Stimulated activated CD4-positive, alpha-beta T cell treated with anti-CD3 and anti-CD28 coated beads, Interleukin-4, amount 100 ng/mL, for 24 hours (primary cell): ENCODE measurements at regions not wholly inside any gene's neighbourhood (a gene's known extent, or its start where the extent isn't known, plus 50 kb on each side); places are given as distances from the start of the nearest gene placed in this dataset.

Source experiments
- DNase-seq: peaks from one replicate; pipeline ENCODE4 v3.0.0-alpha.2; 2020

DNA sequence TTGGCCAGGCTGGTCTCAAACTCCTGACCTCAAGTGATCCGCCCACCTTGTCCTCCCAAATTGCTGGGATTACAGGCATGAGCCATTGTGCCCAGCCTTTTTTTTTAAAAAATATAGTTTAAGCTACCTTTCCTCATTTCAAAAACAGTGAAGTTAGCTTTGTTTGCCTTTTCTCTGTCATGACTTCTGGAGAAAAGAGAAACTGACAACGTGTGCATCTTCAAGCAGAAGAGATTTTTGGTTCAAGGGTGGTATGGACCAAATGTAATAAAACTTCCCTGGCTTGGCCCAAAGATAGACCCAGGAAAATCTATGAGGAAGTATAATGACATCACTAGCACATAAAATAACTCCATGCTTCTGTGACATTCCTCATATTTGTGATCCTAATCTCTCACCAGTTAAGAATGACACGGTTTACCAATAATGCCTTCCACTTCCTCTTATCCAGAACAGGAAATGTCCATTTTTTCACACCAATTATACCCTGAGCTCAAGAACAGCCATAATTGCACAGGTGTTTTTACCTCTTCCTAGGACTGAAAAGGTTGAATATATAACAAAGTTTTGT, 781.2 kb upstream of the NR2F2 start:
- no peak for DNase-seq

- DNase-seq = no peak
These were observed 779.8 kb upstream of the NR2F2 start for GRCh38 chr15:95550702-95551101.

- DNase-seq = no peak
These were observed 774.3 kb upstream of the NR2F2 start for GRCh38 chr15:95556225-95556624.

DNA sequence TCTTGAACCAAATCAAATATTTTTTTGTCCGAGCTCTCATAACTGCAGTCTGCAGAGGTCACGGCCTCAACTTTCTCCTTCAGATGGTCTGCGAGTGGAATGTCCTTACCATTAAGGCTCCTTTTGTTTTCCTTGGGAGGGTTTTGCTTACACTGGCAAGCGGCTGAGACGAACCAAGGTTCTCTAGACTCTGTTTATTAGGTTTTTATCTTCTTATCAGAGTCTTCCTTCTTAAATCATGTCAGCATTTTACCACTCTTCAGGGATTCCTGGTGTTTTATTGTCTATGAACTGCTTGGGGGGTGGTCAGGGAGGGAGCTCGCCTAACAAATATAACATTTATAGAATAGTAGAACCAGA, 773.7 kb upstream of the NR2F2 start:
- no peak for DNase-seq

GRCh38 chr15:95557226-95558046, 773.1 kb upstream of the NR2F2 start:
- no peak for DNase-seq

GRCh38 chr15:95558131-95558530, 772.4 kb upstream of the NR2F2 start:
- no peak for DNase-seq

GRCh38 chr15:95558916-95559315, 771.6 kb upstream of the NR2F2 start:
- no peak for DNase-seq

- DNase-seq = no peak
These were observed 770.6 kb upstream of the NR2F2 start for GRCh38 chr15:95559875-95560394.

DNA sequence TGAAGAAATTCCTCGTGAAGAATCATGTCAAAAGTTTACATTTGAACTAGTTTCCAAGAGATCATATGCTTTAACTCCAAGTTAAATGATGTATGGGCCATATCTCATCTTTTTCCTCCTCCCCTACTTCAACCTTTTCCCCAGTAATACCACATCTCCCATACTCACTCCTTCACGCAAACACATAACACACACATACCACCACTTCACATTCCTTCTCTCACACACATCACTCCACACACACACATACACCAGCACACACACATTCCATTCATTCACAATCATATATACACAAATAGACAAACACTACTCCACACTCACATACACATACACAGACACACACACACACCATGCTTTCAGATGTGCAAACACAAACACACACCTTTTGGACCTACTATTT, 769.0 kb upstream of the NR2F2 start:
- DNase-seq = no peak

DNA sequence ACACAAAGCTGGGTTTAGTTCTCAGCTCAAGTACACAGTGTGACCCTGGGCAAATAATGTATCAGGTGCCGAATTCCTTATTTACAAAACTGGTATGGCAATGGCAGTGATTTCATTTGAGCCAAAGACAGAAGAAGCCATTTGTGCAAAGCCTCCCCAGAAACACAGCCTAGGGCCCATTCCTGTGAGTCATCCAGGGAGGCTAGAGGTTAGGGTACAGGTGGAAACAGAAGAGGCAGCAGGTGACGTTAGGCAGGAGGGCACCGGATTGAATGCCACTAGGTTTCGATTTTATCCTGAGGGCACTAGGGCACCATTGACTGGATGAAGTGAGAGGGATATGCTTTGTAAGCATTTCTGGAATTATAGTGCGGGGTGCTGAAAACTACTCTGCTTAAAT, 766.9 kb upstream of the NR2F2 start:
- DNase-seq = no peak

- DNase-seq = no peak
These were observed 765.4 kb upstream of the NR2F2 start for GRCh38 chr15:95565016-95565600.

DNA sequence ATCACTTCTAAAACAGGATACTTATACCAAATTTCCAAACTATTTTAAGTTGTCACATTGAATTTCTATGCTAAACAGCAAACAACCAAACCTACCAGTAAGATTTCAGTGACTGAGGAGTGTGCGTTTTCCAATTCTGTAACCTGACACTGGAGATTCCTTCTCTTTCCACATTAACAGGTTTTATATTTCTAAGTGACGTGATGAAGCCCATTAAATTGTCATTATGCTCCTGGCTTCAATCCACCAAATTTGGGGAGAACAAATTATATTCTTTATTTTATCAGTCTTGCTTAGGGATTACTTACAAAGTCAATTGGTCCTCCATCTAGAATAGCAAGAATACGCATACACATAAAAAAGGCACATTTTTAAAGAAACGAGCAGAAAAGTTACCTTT, 764.8 kb upstream of the NR2F2 start:
- no peak for DNase-seq

DNA sequence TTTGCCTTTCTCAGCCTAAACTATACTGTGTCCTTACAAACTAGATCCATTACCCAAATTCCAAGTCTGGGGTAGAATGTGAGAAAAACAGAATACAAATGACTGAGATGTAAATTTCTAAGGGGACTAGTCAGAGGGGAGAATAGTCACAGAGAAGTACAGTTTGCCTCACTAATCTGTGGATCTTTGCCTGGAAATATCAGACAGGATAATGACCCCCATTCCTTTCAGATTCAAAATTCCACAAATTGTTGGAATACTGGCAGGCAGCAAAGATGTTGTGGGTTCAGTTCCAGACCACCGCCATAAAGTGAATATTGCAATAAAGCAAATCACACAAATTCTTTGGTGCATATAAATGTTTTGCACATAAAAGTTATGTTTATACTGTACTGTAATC, 762.8 kb upstream of the NR2F2 start:
- no peak for DNase-seq

DNA sequence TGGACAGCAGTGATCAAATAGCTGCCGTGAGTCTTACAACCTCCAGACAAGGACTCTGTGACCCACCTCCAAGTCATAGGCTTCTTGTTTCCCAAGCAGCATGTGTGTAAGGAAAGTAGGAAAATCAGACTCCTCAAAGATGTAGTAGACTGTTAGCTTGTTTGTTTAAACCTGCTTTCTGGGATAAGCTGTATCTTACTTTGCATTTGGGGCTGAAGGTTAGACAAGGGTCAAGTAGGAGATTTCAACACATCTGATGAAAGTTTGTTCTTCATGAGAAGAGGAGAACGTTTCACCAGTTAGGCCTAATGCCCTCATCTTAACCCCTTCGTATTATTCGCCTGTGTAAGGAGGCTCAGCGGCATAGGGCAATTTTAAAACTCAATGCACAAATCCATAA, 756.4 kb upstream of the NR2F2 start:
- DNase-seq = no peak

GRCh38 chr15:95577927-95578326, 752.6 kb upstream of the NR2F2 start:
- DNase-seq = no peak

DNA sequence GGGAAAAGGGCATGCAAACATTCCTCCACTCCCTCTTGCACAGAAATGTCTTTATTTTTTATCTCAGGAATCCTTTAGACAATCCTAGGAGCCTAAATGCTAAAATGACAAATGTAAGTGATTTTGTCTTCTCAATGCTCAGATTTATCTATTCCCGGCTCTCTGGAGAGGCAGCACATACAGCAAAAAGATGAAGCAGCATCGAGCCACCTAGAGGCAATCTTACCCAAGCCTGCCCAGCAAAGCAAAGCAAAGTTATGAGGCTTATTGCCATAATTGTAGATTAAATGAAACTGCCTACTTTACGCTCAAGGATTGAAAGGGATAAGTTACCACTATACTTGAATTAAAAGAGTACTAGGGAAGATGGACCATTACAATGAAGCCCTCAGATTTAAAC, 750.4 kb upstream of the NR2F2 start:
- no peak for DNase-seq

GRCh38 chr15:95581595-95581994, 748.9 kb upstream of the NR2F2 start:
- DNase-seq = no peak

DNA sequence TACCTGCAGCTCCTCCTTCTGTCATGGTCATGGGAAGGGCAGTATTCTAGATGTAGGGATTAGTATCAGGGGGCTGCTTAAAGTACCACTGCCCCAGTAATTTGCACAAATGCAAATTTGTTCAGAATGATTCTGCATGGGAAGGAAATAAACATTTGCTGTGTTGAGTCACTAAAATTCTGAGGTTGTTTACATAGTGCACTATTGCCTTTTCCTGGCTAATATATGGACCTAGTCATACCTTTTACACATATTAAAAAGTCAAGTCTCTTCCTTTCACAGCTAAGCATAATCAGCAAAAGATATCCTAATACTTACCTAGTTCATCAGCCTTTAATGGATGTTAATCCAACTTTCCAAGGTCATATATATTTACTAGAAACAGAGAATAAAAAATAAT, 746.4 kb upstream of the NR2F2 start:
- DNase-seq = no peak

DNA sequence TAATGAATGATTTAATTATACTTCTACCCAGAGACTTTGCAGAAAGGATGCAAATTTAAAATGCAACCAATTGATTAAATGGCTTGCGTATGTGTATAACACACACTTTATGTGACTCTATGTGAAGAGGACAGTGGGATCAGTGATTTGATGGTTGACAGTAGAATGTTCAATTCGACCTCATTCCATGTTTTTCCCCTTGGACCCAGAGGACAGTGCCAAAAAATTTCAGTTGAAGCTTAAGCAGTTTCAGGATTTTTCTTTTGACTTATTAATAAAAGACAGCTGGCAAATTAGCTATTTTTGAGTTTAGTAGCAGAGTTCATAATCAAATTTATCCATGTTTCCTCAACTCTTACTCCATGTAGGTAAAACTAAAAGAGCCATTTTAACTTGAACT, 742.4 kb upstream of the NR2F2 start:
- no peak for DNase-seq

GRCh38 chr15:95590533-95591044, 739.9 kb upstream of the NR2F2 start:
- no peak for DNase-seq

DNA sequence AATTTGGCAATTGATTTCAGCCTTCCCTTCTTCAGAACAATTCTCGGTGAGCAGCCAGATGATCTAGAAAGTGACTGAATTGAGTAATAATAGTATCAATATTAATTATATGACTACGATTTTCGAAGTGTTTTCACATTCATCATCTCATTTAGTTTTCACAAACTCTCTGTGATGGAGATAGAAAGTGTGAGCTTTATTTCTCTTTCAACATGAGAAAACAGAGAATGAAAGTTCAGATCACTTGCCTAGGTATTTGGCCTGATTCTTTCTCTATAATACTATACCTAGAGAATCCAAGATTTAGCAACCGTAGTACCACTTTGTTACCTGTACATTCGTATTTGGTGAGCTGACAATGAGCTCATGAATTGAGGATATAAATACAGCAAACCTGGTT, 739.2 kb upstream of the NR2F2 start:
- no peak for DNase-seq

- DNase-seq = no peak
These were observed 738.6 kb upstream of the NR2F2 start for GRCh38 chr15:95591886-95592285.

GRCh38 chr15:95594496-95594895, 736.0 kb upstream of the NR2F2 start:
- no peak for DNase-seq

DNA sequence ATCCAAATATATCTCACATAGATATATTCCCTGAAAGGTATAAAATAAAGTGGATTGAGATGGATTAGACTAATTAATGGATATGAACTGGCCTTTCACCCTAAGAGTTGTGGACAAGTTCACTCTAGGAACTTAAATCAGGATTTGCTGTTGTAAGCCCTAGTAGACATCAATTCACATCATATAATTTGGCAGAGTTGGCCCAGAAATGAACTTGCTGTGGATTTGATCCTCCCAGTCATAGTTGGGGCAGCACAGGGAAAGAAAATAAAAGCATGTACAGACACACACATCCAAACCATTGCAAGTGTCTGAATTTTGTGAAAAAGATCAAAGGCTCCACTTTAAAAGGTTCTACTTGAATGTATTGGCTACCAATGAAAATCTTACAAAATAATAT, 734.7 kb upstream of the NR2F2 start:
- no peak for DNase-seq
